Chondrocyte (in vitro differentiated cells): ENCODE measurements at regions not wholly inside any gene's neighbourhood (a gene's known extent, or its start where the extent isn't known, plus 50 kb on each side); places are given as distances from the start of the nearest gene placed in this dataset.
"Not testable (repeated sequence)": the region's sequence is repeated elsewhere in the genome, so short reads cannot be mapped to it uniquely, and the experiment has no call there.

Experiments
- DNase-seq: peaks from one replicate; pipeline ENCODE4 v3.0.0; 2021; ENCODE audit warnings: mixed read lengths, low spot score
- H3K27ac Mint-ChIP-seq: one replicate; pipeline ENCODE4 v1.8.0; 2021; ENCODE audit warnings: mild to moderate bottlenecking, moderate library complexity, mixed read lengths; ENCODE audit not compliant: unreplicated experiment
- H3K27me3 Mint-ChIP-seq: 2 replicates; pipeline ENCODE4 v1.8.0; 2021; ENCODE audit warnings: low read depth, mixed read lengths
- H3K36me3 Mint-ChIP-seq: 2 replicates; pipeline ENCODE4 v1.8.0; 2021; ENCODE audit warnings: low read depth, mixed read lengths
- H3K4me1 Mint-ChIP-seq: 2 replicates; pipeline ENCODE4 v1.8.0; 2021; ENCODE audit warnings: low read depth, mild to moderate bottlenecking, mixed read lengths
- H3K4me3 Mint-ChIP-seq: one replicate; pipeline ENCODE4 v1.8.0; 2021; ENCODE audit warnings: mild to moderate bottlenecking, moderate library complexity, mixed read lengths; ENCODE audit not compliant: unreplicated experiment
- H3K9me3 Mint-ChIP-seq: 2 replicates; pipeline ENCODE4 v1.8.0; 2021; ENCODE audit warnings: low read depth, mixed read lengths
- TF ChIP-seq, protein P1 (sequence below): fragments of 200-600 bp; sonication (generic); IDR thresholded peaks from 2 replicates; pipeline ENCODE4 v1.5.0; 2021; ENCODE audit warnings: antibody characterized with exemption, mild to moderate bottlenecking, moderate library complexity

DNA sequence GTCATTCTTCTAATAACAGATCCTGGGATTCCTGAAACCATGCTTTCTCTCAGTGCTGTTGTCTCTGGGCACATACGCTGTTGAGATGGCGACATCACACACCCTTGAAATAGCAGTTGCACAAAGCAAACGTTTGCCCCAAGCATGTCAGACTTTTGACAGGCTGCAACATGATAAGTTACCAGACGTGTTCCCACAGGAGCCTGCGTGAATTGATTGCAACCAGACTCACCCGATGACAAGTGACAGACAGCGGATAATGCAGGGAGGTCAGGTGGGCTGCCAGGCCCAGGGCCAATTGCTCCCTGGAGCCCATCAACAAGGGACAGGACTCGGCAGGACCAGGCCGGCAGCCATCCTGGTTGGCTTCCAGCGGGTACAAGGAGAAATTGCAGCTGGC, 310.9 kb downstream of the SIPA1L2 start:
- H3K27me3 Mint-ChIP-seq: no peaks in the 10 kb centered on the region
- no peaks in the 10 kb centered on the region for H3K4me1 Mint-ChIP-seq
- DNase-seq: no peak
- TF ChIP-seq, protein P1, sequence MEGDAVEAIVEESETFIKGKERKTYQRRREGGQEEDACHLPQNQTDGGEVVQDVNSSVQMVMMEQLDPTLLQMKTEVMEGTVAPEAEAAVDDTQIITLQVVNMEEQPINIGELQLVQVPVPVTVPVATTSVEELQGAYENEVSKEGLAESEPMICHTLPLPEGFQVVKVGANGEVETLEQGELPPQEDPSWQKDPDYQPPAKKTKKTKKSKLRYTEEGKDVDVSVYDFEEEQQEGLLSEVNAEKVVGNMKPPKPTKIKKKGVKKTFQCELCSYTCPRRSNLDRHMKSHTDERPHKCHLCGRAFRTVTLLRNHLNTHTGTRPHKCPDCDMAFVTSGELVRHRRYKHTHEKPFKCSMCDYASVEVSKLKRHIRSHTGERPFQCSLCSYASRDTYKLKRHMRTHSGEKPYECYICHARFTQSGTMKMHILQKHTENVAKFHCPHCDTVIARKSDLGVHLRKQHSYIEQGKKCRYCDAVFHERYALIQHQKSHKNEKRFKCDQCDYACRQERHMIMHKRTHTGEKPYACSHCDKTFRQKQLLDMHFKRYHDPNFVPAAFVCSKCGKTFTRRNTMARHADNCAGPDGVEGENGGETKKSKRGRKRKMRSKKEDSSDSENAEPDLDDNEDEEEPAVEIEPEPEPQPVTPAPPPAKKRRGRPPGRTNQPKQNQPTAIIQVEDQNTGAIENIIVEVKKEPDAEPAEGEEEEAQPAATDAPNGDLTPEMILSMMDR: no peak
- H3K9me3 Mint-ChIP-seq: no peaks in the 10 kb centered on the region
- no peak overlapping the region for H3K4me3 Mint-ChIP-seq
- no peak overlapping the region for H3K27ac Mint-ChIP-seq
- H3K36me3 Mint-ChIP-seq: no peaks in the 10 kb centered on the region

DNA sequence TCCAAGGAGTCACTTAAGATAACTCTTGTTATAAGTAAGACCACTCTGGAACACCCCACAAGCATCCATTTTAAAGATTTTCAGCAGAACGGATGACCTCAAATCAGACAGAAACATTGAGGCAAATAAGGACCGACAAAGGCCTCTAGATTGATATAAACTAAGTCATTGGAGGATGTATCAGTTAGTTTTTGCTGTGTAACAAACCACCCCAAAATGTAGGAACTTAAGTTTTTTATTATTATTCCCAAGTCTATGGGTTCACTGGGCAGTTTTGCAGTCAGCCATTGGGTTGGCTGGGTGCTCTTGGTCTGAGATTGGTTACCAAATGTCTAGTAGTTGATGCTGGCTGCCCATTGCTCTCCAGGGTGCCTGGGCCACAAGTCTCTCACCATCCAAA, 311.8 kb downstream of the SIPA1L2 start:
- peaks cover 7% of the 10 kb centered on the region for H3K9me3 Mint-ChIP-seq
- H3K36me3 Mint-ChIP-seq: no peaks in the 10 kb centered on the region
- H3K4me3 Mint-ChIP-seq: no peak overlapping the region
- H3K27me3 Mint-ChIP-seq: no peaks in the 10 kb centered on the region
- no peak overlapping the region for H3K27ac Mint-ChIP-seq
- DNase-seq: no peak
- no peaks in the 10 kb centered on the region for H3K4me1 Mint-ChIP-seq
- TF ChIP-seq, protein P1: no peak

DNA sequence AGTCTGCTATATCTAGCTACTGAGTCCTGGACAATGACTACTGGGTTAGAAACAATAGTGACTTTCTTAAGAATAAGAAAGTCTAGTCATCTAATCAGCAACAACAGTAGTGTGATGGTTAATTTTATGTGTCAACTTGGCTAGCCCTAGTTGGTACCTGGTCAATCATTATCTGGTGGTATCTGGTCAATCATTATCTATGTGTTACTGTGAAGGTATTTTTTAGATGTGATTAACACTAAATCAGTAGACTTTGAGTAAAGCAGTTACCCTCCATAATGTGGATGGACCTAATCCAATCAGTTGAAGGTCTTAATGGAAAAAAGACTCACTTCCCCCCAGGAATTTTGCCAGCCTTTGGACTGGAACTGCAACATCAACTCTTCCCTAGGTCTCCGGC, 312.6 kb downstream of the SIPA1L2 start:
- no peak for DNase-seq
- Mint-ChIP-seq H3K4me1 (no peaks in the 10 kb centered on the region), H3K27ac (no peak overlapping the region), H3K27me3 (no peaks in the 10 kb centered on the region), H3K9me3 (peaks cover 11% of the 10 kb centered on the region), H3K36me3 (peaks cover 2% of the 10 kb centered on the region), H3K4me3 (no peak overlapping the region)
- TF ChIP-seq, protein P1: no peak

DNA sequence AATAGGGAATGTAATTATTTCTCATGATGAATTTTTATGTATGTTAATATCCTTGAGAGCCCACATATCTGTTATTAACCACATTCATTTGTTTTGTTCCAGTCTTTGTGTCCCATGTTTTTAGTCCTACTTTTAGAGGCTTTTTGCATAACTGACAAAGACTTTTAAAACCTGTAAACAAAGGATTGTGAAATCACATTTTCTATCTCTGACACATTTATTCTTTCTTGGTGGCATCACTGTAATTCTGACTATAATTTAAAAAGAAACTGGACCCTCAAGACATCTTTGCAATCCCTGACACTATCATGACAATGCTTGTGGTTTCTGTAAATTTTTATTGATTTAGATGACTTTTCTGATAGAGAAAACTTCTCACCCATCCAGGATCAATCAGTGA, 313.1 kb downstream of the SIPA1L2 start:
- H3K4me1 Mint-ChIP-seq: no peaks in the 10 kb centered on the region
- TF ChIP-seq, protein P1: no peak
- H3K27ac Mint-ChIP-seq: no peak overlapping the region
- H3K4me3 Mint-ChIP-seq: no peak overlapping the region
- no peak for DNase-seq
- H3K36me3 Mint-ChIP-seq: peaks cover 2% of the 10 kb centered on the region
- H3K27me3 Mint-ChIP-seq: no peaks in the 10 kb centered on the region
- H3K9me3 Mint-ChIP-seq: peaks cover 11% of the 10 kb centered on the region

DNA sequence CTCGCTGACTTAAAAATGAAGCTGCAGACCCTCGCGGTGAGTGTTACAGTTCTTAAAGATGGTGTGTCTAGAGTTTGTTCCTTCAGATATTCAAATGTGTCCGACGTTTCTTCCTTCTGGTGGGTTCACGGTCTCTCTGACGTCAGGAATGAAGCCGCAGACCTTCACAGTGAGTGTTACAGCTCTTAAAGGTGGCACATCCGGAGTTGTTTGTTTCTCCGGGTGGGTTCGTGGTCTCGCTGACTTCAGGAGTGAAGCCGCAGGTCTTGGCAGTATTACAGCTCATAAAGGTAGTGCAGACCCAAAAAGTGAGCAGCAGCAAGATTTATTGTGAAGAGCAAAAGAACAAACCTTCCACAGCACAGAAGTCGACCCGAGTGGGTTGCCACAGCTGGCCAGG, 316.1 kb downstream of the SIPA1L2 start:
- not testable (repeated sequence) for H3K4me3 Mint-ChIP-seq, DNase-seq, H3K27me3 Mint-ChIP-seq, H3K27ac Mint-ChIP-seq, H3K36me3 Mint-ChIP-seq, H3K4me1 Mint-ChIP-seq
- peaks cover 11% of the 10 kb centered on the region for H3K9me3 Mint-ChIP-seq

DNA sequence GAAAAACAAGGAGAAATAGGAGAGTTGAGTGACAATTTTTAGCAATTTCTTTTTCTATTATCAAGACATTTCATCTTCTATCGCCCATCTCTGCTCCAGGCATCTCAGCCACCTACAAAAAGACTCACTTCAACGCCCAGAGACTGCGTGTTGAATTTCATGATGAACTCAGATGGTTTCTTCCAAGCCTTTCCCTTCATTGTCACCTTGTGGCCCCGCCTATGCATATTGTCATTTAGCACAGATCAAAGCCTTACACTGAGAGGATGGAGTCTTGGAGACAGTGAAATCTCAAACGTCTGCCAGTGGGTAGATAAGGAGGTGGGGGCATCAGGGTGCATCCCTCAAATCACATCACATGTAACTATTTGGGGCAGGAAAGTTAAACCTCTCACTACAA, 319.4 kb downstream of the SIPA1L2 start:
- peaks cover 4% of the 10 kb centered on the region for H3K36me3 Mint-ChIP-seq
- H3K27me3 Mint-ChIP-seq: peaks cover 1% of the 10 kb centered on the region
- no peak overlapping the region for H3K27ac Mint-ChIP-seq
- TF ChIP-seq, protein P1: no peak
- no peak for DNase-seq
- H3K4me1 Mint-ChIP-seq: peaks cover 16% of the 10 kb centered on the region
- H3K4me3 Mint-ChIP-seq: no peak overlapping the region
- peaks cover 11% of the 10 kb centered on the region for H3K9me3 Mint-ChIP-seq
